GM19239 (cell line): ENCODE measurements at regions not wholly inside any gene's neighbourhood (a gene's known extent, or its start where the extent isn't known, plus 50 kb on each side); places are given as distances from the start of the nearest gene placed in this dataset.
"Not testable (repeated sequence)": the region's sequence is repeated elsewhere in the genome, so short reads cannot be mapped to it uniquely, and the experiment has no call there.

Experiments used
- DNase-seq: peaks from one replicate; pipeline ENCODE4 v3.0.0; 2011; ENCODE audit warnings: low spot score; ENCODE audit not compliant: insufficient read length
- FAIRE-seq: peaks from 2 replicates; lab custom pipeline; 2011; peaks lifted over from hg19 to GRCh38; lab: Jason Lieb, UNC

DNA sequence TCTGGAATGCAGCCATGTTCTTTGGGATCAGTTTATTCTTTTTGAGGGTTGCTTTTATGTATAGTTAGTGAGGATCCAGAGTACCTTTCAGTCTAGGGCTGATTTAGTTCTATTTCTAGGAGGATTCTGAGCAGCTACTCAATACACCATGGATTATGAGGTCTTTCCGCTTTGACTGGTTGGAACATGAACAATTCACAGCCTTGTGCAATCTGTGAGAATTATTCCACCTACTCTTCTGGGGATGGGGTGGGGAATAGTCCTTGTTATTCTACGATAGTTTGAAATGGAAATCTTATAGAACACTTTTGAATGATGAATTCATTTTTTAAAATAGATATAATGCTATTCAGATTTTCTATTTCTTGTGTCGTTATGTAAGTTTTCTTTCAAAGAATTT lies 212.3 kb upstream of the ARRDC3 start:
- DNase-seq, result no peak

DNA sequence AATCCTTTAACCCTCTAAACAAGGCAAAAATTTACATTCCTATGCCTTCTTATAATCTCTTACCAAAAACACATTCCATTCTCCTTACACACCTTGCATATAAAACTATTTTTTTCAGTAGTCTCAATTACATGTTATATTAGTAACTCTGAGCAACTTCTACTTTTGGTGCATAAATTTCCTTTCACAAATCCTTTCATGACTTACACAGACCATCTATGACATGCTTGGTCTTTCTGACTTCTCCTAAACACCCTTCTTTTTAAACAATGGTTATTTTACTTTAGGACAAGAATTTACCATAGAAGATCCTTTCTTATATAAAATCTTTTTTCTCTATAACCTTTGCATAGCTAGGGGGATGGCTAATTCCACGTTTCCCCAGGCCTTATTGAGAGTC lies 208.0 kb upstream of the ARRDC3 start:
- DNase-seq (no peak), FAIRE-seq (no peak)

More for the DNA sequence above, 212.3 kb upstream of the ARRDC3 start:
- no peak for FAIRE-seq

DNA sequence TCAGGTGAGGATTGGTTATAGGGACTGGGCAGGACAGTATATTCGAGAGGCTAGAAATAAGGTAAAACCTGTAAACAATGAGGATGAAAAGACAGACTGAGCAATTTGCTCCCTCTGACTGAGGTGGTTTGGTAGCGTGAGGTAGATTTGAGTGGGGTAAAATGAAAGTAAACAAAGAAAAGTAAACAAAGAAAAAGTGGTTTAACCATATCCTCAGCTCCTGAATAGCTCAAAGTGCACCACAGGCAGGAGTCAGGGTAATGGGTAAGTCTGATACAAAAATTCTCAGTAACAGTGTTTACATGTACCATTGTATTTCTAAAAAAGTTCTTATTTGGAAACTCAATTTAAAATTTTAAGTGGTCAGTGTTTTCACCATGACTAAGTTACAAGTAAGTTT lies 203.1 kb upstream of the ARRDC3 start:
- no peak for FAIRE-seq
- DNase-seq, result no peak

DNA sequence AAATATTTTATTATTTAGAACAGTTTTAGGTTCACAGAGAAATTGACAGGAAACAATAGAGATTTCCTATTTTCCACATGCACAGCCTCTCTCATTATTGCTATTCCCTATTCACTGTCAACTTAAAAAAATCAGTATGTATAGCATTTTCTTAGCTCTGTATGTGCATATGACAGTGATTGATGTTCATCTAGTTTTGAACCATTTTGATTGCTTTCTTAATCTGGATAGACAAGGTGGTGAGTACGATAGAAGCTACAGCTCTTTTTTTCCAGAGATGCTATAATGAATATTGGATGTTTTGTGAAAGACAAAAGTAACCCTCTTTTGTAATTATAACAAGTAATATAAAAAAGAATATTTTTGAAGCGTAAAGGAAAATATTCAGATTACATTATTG lies 201.2 kb upstream of the ARRDC3 start:
- DNase-seq, result no peak
- no peak for FAIRE-seq

DNA sequence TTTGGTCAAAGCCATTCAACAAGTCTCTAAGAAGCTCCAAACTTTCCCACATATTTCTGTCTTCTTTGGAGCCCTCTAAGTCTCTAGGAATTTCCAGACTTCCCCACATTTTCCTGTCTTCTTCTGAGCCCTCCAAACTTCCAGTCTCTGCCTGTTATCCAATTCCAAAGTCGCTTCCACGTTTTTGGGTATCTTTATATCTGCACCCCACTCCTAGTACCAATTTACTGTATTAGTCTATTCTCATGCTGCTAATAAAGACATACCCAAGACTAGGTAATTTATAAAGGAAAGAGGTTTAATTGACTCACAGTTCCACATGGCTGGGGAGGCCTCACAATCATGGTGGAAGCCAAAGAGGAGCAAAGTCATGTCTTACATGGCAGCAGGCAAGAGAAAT lies 182.9 kb upstream of the ARRDC3 start:
- not testable (repeated sequence) for DNase-seq, FAIRE-seq

DNA sequence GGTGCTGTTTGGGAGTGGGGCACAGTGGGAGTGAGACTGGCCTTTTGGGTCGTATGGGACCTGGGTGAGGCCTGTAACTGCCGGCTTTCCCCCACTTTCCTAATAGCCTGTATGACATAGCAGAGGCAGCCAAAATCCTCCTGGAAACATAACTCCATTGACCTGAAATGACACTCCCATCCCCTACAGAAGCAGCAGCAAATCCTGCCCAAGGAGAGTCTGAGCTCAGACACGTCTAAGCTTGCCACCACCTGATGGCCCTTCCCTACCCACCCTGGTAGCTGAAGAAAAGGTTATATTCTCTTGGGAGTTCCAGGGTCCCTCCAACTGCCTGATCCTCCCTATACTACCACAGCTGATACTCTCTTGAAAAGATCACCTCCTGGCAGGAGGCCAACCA lies 179.8 kb upstream of the ARRDC3 start:
- no peak for DNase-seq
- no peak for FAIRE-seq

DNA sequence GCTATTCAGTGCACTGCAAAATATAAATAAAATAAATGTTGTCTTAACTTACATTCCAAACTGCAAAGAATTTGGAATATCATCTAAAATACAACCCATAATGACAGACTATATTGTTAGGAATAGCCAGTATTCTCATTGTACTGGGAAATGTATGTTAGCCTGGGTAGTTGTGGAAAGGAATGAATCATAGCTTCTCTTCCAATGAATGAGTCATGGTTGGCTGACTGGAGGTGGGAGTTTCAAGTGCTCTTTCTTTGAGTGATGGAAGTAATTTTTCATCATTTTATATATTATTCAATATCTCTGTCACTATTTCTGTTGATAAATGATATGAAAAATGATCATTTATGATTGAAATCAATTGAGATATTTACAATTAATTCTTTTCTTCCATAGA lies 158.6 kb upstream of the ARRDC3 start:
- FAIRE-seq (no peak), DNase-seq (no peak)

DNA sequence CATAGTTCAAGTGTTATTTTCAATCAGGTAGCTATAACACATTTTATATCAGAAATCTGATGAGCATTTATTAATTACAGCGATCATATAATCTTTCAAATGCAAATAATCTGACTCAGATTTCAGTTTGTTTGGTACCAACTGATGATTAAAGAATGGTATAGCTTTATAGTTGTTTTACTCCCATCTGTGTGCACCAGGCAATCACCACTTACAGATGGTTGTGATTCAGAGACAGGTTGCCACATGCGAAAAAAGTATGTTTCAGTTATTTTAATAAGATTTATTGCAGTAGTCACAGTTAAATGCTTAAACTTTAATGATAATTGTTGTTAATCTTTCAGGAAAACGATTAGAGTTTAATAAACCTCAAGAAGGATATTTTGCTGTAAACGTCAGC lies 155.1 kb upstream of the ARRDC3 start:
- no peak for DNase-seq
- no peak for FAIRE-seq

DNA sequence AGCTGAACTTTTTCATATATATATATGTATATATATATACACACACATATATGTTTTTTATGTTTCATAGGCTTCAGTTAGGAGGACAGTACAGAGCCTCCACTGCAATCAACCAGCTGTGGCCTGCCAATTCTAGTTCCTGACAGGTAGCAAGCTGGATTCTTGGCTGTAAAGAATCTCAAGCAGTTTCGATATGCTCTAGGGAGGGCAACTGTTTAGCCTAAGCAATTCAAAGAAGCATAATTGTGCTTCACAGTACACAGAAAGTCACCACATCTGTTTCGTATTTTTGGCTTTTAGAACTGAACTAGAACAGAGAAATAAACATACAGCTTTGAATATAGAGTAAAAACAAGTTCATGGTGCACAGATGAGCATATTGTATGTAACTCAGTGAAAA lies 152.4 kb upstream of the ARRDC3 start:
- no peak for FAIRE-seq
- DNase-seq, result no peak

DNA sequence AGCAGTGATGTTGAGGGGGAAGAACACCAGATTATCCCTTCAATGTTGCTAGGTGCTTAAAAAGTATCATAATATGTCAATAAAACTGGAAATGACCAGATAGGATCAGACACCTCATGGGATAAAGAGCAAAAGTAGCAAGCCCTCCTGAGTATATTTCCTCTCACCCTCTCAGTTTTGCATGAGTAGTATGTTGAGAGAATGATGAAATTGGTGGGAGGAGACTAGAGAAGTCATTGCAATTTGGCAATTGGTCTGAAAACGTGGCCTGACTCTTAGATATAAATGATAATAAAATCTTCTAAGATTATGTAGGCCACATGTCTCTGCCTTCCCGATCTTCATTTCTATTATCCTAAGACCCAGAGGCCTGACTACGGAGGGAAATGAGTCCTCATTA lies 151.2 kb upstream of the ARRDC3 start:
- FAIRE-seq, result no peak
- no peak for DNase-seq

DNA sequence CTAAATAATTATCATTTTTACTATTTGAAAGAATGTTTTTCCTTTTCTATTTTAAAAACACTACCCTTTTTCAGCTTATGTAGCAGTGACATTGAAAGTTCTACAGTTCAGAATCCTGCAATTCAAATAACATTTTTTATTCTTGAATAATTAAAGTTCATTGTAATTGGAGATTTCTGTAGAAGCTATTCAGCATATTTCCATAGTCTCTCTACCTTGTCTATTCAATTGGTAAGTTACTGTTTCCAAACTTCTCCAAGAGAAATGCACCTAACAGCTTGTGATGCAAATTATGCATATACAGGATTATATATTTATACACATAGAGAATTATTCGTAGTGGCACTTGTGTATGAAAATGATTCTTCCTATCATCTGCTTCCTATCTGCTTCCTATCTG lies 149.7 kb upstream of the ARRDC3 start:
- FAIRE-seq (no peak), DNase-seq (no peak)

DNA sequence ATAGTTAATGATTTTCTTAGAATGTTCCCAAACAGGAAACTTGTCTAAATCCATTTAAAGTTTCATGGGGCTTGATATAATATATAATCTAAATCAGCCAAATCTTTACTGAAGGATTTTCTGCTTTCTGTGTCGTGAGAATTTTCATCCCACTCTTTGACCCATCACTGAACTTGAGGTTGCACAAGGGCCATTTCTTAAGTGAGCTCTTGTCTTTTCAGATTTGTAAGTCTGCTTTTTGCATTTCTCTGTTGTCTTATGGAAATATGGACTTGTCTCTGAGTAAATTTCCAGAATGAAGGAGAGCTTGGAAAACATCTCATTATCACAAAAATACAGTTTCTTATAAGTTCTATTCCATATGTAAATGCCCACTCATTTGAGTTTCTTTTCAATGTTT lies 149.2 kb upstream of the ARRDC3 start:
- FAIRE-seq, result no peak
- no peak for DNase-seq

DNA sequence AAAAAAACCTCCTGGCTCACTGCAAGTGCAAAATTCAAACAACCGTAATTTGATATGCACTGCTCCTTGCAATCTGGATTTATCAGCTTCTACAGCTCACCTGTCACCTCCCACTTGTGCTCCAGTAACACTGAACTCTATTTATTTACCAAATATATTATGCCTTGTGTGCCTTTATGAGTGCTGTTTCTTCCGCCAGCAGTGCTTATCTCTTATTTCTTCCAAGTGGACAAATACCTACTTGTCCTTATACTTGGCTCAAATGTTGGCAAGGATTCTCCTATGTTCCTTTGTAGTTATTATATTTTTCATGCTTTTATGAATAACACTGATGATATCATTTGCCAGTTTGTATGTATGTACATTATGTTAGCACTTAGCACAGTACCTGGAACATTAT lies 145.7 kb upstream of the ARRDC3 start:
- DNase-seq (no peak), FAIRE-seq (no peak)

DNA sequence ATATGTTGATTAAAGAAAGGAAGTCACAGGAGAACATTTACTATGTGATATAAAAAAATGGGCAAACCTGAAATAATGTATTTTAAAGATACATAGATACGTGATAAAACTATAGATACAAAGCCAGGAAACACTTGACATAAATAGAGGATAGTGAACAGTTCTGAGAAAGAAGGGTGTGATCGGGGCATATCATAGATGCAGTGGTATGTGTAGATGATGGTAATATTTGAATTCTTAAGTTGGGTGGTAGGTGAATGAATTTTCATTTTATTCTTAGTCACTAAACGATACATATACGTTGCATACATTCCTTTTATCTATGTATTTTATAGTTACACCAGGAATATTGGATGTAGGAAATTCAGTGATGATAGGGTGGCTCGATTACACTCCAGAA lies 138.7 kb upstream of the ARRDC3 start:
- FAIRE-seq, result no peak
- DNase-seq, result no peak

DNA sequence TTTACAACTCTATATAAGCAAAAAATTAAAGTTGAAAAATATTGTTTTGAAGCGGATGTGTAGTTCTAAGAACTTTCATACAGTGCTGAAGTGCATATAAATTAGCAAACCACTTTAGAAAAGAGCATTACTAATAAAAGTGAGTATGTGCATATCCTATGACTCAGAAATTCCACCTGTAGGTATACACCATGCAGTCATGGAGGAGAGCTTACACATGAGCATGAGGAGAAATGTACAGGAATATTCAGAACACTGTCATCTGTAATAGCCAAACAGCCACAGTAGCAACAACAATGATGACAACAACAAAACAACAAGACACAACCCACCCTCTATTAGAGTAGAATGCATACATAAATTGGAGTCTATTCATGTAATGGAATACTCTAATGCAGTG lies 138.2 kb upstream of the ARRDC3 start:
- DNase-seq, result no peak
- FAIRE-seq, result no peak

DNA sequence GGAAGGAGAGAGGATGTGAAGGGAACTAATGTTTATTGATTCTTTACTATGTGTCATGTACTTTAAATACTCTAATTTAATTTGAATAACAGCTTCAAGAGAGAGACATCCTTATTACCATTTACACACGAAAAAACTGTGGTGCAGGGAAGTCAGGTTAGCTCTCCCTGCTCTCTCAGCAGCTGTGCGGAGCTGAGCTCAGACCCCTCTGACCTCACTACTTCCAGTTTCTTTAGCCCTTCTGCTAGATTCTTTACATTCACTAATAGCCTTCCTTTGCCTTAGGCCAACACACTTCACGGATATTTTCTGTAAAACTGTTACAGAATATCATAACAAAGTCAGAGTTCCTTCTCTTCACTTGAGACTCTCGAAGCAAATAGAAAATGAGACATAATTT lies 131.3 kb upstream of the ARRDC3 start:
- FAIRE-seq, result no peak
- DNase-seq, result no peak

DNA sequence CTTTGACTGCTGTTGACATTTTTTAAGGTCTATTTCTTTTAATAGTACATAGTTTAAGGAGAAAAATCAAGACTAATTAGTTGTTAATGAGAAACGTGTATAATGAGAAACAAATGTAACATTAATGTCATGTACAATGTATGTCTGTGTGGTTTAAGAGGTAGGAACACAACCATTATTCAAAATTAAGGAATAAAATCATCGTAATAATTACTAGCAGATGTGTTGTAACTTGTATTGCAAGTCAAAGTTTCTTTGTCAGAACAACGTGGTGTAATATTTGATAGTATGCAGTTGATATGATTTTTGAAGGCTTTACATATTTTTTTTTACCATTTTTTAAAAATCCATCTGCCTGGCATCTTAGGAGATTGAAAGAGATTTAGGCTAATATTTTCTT lies 120.2 kb upstream of the ARRDC3 start:
- DNase-seq, result no peak
- no peak for FAIRE-seq

DNA sequence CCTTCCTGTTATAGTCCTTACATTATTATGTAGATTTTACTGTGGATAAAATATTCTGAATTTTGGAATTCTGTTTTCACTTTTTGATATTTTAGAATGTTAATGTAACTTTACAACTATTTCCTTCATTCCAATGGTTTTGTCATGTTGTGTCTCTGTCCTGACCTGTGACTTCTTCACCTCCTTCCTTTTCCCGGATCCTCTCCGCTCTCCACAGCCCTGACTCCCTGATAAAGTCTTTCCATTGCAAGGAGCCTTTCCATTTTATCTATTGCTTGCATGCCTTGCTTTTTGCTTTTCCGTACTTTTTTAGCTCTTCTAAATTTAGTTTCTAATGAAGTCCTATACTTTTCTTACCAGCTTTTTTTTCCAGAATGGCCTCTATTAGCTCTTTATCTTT lies 117.6 kb upstream of the ARRDC3 start:
- DNase-seq, result no peak

DNA sequence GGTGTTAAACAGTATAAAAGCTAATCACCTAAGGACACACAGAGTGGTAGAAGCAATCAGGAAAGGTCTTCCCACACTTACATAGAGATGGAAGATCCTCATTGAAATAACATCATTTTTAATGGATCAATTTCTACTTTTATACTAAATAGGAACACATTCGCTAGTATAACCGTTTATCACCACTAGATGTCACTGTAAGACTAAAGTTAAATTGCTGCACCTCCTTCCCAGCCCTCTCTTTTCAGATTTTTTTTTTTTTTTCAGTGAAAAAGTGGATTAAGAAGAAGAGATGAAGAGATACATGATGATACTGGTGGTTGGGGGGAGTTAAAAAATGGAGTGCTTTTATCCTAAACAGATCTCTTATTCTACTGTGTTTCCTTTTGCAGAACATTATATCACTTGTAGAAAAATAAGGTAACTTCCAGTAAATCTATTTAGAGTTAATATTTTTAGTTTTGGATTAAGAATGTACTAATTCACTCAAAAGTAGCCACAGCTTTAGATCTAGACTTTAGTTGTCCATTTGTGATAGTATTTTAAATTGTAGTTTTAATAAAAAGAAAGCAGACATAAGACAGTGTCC lies 116.9 kb upstream of the ARRDC3 start:
- DNase-seq (no peak), FAIRE-seq (peak; percentile 73)

More for the DNA sequence above, 117.6 kb upstream of the ARRDC3 start:
- no peak for FAIRE-seq

DNA sequence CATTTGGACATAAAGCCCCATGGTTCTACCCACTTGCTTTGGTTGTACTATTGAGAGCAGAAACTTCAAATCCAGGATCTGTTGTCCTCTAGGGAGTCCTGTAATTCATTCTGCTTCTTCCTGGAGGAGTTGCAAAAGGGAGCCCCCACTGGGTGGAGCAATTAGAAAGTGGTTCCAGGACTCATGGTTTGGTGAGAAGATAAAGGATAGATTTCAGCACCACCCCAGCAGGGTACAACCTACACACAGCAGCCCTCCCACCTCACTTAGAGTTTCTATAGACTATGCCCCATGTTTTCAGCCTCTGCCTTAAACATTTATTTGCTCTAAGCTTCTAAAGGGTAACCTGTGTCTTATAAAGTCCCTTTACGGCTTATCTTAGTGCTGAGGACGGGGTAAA lies 112.6 kb upstream of the ARRDC3 start:
- no peak for FAIRE-seq

DNA sequence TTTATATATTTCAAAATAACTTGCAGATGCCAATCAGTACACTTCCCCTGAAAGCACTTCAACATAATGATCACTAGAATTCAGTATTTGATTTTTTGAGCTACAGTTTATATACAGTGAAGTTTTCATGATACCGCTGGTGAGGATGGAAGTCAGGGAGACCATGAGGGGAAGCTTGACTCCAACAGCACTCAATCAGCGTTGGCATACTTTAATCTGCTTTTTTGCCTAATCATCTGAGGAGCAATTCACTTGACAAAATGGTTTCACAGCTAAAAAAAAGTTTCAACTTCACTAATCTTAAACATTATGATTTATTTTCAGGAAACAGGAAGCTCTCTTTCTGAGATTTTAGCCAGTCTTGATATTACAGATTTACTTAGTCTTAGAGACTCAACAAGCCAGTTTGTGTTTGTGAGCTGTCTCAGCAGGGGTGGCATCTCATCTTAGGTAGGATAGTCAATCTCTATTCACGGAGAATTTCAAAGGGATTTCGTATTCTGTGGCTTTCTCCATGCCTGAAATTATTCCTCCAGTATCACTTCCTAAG lies 111.4 kb upstream of the ARRDC3 start:
- FAIRE-seq (no peak), DNase-seq (no peak)

More for the DNA sequence above, 112.6 kb upstream of the ARRDC3 start:
- no peak for DNase-seq

DNA sequence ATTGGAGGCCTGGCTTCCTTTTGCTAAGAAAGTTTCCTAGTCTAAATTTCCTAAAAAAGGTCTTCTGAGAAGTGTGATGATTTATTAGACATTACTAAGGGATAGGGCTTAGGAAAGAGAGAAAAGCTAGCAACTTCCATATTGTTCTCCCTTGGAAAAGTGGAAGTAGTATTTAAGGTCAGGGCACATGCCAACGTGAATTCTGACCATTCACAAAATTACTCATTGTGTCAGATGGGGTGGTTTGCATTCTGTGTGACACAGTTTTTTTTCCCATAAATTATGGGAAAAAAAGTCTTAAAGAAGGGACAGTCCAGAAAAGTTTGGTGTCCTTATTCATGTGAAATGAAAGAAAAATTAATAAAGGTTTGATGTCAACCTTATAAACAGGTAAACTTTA lies 110.0 kb upstream of the ARRDC3 start:
- FAIRE-seq (no peak), DNase-seq (no peak)

DNA sequence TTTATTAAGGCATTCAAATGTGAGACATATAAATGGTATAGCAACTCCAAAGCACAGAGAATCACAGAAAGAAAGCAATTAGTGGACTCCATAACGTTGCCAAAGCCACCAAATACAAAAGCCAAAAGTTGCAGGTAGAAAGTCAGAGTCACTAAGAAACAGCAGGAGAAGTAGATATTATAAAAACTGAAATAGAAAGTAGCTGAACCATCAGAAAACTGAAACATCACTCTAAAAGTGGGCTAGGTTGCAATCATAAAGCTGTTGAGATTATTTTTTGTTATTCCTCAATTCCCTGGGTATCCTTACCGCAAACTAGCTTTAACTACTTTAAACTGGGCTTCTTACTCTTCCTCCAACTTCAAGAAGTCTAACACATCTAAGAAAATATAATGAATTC lies 108.1 kb upstream of the ARRDC3 start:
- DNase-seq, result no peak
- no peak for FAIRE-seq
